ENCODE measurements at regions not wholly inside any gene's neighbourhood (a gene's known extent, or its start where the extent isn't known, plus 50 kb on each side); places are given as distances from the start of the nearest gene placed in this dataset.
"Not testable (repeated sequence)": the region's sequence is repeated elsewhere in the genome, so short reads cannot be mapped to it uniquely, and the experiment has no call there.

GRCh38 chrX:1102786-1103185, 109.7 kb downstream of the CRLF2 start:
- DNase-seq, result no peak

DNA sequence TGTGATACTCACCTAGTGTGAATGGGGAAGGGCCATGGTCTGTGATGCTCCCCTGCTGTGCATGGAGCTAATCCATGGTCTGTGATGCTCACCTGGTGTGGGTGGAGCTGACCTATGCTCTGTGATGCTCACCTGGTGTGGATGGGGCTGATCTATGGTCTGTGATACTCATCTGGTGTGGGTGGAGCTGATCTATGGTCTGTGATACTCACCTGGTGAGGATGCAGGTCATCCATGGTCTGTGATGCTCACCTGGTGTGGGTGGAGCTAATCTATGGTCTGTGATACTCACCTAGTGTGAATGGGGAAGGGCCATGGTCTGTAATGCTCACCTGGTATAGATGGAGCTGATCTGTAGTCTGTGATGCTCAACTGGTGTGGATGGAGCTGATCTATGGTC, 110.2 kb downstream of the CRLF2 start:
- not testable (repeated sequence) for DNase-seq

DNA sequence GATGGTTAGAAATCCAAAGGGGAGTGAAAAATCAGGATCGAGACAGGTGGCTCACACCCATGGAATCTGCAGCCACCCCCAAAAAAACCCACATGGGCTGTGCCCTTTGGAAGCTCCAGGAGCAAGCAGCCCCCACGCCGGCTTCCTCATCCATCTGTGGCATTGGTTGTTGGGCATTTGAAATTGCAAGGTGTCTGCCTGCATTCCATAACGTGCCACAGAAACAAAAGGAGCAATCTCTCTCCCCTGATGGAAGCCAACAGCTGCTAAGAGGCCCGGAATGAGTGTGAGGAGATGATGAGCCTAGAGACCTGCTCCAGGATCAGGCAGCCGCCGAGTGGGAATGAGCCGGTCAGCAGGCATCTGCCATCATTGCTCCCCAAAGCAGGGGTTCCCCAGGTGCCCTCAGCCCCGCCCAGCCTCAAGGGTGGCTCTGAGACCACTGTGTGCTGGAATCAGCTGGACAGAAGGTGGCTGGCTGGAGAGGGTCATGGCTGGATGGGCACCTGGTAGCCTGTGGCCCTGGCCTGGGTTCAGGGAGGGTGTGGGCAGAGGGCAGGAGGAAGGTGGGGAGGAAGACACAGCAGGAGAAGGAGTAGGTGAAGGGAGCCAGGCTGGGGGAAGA, 113.2 kb downstream of the CRLF2 start:
- no peak for DNase-seq

GRCh38 chrX:1097328-1097727, 115.1 kb downstream of the CRLF2 start:
- no peak for DNase-seq

DNA sequence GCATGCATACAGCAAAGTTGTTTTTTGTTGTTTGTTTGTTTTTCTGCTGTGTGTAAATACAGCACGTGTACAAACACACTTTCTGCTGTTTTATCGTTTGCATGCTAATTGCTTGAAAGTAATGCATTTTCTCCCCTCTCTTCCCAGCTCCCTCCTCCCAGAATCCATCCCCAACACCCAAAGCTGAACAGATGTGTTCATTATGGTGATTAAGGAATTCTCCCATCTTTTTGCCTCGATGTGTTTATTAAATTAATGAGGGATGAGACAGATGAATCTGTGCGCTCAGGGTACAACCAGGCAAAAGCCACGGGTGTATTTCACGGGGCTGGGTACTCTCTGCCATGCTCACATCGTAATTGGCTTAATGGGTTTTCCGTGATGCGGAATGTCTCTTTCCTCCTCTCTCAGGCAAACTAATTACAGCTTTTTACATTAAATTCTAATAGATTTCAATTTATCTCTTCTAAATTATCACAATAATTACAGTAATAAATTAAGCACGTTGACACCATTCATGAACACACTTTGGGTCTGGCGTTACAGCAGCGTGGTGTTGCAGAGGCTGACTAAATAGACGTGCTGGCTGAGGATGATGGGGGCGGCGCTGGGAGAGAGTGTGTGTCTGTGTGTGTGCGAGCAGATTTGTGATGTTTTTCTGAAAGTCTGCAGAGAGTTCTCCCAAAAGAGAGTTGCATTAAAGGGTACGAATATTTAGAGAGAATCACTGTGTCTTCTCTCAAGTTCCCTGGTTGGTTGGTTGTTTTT, 117.7 kb downstream of the CRLF2 start:
- no peak for DNase-seq

- no peak for DNase-seq
Observed at GRCh38 chrX:1093586-1094421, 118.6 kb downstream of the CRLF2 start.

GRCh38 chrX:1093121-1093520, 119.3 kb downstream of the CRLF2 start:
- DNase-seq, result no peak

GRCh38 chrX:1086444-1087409, 125.7 kb downstream of the CRLF2 start:
- no peak for DNase-seq

DNA sequence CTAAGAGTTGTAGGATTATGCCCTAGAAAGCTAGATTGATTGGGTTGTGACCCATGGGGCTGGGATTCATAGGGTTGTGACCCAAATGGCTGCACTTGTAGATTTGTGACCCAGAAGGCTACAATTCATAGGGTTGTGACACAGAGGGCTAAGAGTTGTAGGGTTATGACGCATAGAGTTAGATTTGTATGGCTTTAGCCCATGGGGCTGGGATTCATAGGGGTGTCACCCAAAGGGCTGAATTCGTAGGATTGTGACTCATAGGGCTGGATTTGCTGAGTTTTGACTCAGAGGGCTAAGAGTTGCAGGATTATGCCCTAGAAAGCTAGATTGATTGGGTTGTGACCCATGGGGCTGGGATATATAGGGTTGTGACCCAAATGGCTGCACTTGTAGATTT, 126.6 kb downstream of the CRLF2 start:
- not testable (repeated sequence) for DNase-seq

- DNase-seq, result no peak
Observed at GRCh38 chrX:1084689-1085088, 127.8 kb downstream of the CRLF2 start.

DNA sequence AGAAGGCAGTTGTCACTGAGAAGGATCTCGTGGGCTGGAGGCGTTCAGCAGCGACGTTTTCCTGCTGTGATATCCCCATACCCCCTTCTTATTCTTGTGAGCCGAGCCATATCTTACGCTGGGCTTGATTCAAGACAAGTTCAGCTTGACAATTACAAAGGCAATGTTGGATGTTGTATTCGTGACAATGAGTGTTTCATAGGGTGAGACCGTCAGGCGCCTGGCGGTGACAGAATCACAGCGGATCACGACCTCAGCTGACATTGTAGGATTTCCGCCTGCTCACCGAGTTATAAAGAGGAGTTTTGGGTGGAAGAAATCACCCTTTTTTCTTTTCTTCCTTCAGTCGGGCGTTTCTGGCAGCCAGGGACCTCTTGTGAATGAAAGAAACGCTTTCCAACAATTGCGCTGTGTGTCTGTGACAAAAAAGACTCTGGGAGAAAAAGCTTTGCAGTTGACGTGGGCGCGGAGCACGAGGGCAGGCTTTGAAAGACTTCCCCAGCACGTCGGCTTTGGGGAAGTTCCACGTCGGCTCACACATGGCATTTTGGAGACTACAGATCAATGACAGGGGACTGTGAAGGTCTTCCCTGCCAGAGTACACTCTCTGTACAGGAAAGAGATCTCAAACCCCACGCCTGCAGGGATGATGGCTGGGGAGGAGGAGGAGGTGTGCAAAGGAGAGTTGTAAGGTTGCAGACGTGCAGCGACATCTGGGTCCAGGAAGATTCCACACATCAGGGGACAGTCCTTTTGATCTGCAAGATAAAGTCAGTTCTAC, 135.4 kb downstream of the CRLF2 start:
- no peak for DNase-seq

- no peak for DNase-seq
Observed at GRCh38 chrX:1075741-1076140, 136.7 kb downstream of the CRLF2 start.

GRCh38 chrX:1075156-1075555, 137.3 kb downstream of the CRLF2 start:
- DNase-seq, result no peak

GRCh38 chrX:1074755-1075154, 137.7 kb downstream of the CRLF2 start:
- no peak for DNase-seq

- DNase-seq, result no peak
Observed at GRCh38 chrX:1074172-1074571, 138.3 kb downstream of the CRLF2 start.

DNA sequence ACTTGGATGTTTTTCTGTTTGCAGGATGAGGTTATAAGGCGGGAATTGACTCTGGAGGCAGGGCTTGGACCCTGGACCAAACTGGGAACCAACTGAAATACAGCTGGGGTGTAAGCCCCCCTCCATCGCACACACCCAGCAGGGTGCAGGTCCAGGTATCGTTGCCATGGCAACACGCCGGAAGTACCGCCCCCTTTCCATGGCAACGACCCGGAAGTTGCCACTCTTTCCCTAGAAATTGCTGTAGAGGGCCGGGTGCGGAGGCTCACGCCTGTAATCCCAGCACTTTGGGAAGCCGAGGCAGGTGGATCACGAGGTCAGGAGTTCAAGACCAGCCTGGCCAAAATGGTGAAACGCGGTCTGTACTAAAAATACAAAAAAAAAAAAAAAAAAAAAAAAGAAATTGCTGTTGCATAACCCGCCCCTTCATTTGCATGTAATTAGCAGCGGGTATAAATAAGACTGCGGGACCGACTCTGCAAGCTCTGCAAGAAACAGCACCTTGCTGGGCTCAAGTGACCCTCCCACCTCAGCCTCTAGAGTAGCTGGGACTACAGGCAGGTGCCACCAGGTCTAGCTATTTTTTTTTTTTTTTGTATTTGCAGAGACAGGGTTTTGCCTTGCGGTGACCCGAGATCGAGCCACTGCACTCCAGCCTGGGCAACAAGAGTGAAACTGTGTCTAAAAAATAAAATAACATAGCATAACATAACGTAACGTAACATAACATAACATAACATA, 139.6 kb downstream of the CRLF2 start:
- no peak for DNase-seq

GRCh38 chrX:1071351-1071750, 141.1 kb downstream of the CRLF2 start:
- no peak for DNase-seq

DNA sequence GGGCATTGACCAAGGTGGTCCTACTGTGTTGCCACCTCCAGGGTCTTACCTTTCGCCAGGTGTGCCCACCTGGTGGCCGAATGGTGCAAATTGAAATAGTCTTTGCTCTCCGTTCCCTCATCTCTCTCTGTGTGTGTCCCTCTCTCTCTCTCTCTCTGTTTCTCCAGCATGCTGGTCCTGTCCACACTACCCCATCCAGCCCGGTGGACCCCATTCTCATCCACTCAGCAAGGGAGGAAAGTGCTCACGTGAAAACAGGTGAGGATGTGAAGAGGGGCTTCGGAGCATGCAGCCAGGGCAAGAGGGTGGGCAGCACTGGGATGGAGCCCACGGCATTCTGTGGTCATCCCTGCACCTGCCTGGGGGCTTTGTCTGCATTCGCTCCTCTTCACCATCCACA, 150.1 kb downstream of the CRLF2 start:
- no peak for DNase-seq

- no peak for DNase-seq
Observed at GRCh38 chrX:1060562-1060960, 151.9 kb downstream of the CRLF2 start.

- DNase-seq, result no peak
Observed at GRCh38 chrX:1059576-1060561, 152.6 kb downstream of the CRLF2 start.
